ENCODE measurements at regions not wholly inside any gene's neighbourhood (a gene's known extent, or its start where the extent isn't known, plus 50 kb on each side); places are given as distances from the start of the nearest gene placed in this dataset.
"Not testable (repeated sequence)": the region's sequence is repeated elsewhere in the genome, so short reads cannot be mapped to it uniquely, and the experiment has no call there.

DNA sequence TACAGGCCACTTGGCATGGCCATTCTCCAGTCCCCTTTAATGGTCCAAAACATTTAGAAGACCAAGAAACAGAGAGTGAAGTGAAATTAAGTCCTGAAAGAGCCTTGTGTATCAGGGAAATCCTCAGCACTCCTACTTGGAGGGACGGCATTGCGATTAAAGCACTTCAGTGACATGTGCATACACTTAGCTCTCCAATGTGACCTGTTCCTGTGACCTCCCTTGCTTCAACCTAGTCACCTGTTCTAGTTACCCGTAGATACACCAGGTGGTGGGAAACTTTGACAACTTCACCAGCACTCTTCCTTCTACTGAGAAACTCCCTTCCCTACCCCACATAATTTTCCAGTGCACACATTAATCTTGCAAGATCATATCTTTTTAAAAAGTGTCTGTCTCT lies 785.3 kb downstream of the TTLL7 start:
- DNase-seq: not testable (repeated sequence)

DNA sequence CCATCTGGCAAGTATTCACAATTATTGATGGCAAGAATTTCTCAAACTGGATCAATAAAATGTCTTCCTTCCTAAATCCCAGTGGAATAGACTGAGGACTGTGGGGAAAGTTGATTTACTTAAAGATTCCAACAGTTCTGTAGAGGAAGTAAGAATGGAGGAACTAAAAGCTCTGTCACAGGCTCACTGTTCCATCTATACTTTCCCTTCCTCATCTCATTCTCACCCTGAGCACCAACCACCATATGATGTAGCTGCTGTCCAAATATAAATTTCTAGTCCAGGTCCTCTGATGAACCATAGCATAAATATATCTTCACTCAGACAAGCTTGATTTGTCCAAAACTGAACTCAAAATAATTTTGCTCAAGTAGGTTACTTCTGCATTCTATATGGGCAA lies 786.9 kb downstream of the TTLL7 start:
- not testable (repeated sequence) for DNase-seq

DNA sequence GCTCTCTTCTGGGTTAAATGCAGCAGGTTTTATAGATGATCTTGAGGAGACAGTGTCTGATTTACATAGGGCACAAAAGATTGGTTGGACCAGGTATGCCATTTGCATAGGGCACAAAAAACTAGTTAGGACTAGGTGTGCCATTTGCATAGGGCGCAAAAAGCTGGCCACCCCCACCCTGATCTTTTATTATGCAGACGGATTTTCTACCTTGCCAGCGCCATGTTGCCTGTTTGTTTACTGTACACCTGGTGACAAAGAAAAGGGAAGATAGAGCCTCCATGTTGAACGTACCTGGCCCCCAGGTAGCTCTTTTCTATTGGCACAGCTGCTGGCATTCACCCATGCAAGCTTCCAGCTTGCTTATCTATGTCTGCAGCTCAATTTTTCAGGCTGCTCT lies 790.4 kb downstream of the TTLL7 start:
- DNase-seq: not testable (repeated sequence)

DNA sequence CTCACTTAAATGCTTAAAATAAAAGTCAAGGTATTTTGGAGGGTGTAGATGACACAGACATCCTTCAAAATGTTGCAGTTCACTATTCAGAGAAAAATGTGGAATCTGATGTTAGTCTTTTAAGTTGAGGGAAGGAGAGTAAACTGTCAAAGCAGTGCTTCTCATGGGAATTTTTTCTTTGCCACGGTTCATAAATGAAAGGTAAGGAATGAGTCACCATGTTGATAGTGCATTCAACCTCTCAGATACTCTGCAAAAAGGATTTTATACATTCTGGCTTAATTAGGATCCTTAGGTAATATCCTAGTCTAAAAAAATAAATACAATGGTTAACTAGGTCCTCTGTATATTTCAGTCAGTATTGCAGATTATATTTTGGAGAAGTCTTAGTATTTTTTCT lies 804.3 kb downstream of the TTLL7 start:
- DNase-seq: not testable (repeated sequence)

DNA sequence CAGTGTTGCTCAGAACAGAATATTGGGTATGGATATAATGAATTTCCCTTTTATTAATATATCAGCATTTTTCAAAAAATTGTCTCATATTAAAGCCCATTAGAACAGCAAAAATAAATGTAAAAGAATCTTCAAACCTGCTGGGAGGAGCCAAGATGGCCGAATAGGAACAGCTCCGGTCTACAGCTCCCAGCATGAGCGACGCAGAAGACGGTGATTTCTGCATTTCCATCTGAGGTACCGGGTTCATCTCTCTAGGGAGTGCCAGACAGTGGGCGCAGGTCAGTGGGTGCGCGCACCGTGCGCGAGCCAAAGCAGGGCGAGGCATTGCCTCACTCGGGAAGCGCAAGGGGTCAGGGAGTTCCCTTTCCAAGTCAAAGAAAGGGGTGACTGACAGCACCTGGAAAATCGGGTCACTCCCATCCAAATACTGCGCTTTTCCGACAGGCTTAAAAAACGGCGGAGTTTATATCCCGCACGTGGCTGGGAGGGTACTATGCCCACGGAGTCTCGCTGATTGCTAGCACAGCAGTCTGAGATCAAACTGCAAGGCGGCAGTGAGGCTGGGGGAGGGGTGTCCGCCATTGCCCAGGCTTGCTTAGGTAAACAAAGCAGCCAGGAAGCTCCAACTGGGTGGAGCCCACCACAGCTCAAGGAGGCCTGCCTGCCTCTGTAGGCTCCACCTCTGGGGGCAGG lies 816.8 kb downstream of the TTLL7 start:
- not testable (repeated sequence) for DNase-seq

DNA sequence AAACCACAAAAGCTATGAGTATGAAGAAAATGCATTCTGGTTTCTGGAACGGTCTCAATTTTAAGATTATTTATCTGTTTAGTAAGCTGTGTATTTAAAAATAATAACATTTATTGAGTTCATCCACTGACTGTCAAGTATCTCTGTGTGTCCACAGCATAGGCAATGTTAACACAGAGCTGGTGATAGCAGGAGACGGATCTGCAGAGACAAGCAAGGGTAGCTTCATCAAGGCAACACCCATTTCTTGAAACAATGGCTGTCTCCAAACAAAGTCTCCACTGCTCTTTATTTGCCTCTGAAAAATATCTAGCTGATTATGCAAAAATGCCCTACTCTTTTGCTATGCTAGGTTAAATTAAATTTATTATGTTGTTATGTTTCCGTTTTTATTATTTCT lies 818.3 kb downstream of the TTLL7 start:
- DNase-seq: not testable (repeated sequence)

DNA sequence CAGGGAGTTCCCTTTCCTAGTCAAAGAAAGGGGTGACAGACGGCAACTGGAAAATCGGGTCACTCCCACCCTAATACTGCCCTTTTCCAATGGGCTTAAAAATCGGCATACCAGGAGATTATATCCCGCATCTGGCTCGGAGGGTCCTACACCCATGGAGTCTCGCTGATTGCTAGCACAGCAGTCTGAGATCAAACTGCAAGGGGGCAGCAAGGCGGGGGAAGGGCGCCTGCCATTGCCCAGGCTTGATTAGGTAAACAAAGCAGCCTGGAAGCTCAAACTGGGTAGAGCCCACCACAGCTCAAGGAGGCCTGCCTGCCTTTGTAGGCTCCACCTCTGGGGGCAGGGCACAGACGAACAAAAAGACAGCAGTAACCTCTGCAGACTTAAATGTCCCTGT lies 831.3 kb downstream of the TTLL7 start:
- not testable (repeated sequence) for DNase-seq

DNA sequence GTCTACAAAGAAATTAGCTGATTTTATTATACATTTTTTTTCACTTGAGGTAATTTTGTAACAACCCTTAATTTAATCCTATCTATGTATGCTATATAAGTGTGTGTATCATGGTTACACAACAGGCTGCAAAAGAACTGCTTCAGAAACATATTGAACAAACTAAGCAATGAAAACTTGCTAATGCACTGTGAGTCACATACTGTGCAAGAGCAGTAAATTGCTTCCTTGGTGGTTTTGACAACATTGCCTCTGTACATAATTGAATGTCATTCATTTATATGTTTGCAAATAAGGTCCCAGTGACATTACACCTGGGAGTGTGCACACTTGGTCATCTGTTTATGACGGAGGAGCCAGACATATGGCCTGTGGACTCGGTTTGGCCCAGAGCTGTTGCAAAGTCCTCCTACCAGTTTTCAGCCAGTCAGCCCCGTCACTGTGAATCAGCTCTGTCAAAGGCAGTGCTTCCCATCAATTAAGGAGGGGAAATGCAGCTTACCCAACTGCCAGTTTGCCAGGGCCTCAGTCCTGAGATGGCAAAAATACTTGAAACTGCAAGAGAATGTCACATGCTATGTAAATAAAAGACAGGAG lies 835.0 kb downstream of the TTLL7 start:
- not testable (repeated sequence) for DNase-seq

DNA sequence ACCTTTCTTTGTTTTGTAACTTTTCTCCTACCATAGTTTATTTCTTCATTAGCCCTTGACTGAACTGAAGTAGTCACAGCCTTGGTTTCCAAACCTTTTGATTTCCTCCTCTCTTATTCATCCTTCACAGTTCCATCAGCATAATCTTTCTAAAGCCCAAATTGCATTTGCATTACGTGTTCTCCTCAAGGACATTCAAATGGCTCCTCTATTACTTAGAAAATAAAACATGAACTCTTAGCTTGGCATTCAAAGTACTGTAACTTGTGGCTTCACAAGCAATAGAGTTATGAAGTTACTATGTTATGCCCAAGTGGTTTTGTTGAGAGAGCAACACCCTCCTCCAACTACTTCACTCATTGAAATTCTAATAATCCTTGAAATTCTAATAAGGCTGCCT lies 840.0 kb downstream of the TTLL7 start:
- not testable (repeated sequence) for DNase-seq

DNA sequence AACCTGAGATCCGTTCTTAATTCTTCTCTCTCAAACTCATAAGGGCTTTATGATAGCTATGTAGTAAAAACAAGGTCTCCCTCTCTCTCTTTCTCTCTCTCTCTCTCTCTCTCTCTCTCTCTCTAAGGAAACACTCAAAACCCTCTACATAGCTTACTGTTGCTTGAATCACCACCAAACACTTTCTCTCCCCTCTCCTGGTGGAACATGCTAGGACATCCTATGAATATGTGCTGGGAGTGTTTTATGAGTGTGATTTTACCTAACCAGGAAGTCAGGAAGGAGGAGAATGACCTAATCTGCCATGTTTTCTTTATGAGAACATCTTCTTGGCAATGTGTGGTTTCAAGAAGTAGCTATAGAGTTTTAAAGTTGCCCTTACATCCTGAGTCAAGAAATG lies 844.6 kb downstream of the TTLL7 start:
- not testable (repeated sequence) for DNase-seq

DNA sequence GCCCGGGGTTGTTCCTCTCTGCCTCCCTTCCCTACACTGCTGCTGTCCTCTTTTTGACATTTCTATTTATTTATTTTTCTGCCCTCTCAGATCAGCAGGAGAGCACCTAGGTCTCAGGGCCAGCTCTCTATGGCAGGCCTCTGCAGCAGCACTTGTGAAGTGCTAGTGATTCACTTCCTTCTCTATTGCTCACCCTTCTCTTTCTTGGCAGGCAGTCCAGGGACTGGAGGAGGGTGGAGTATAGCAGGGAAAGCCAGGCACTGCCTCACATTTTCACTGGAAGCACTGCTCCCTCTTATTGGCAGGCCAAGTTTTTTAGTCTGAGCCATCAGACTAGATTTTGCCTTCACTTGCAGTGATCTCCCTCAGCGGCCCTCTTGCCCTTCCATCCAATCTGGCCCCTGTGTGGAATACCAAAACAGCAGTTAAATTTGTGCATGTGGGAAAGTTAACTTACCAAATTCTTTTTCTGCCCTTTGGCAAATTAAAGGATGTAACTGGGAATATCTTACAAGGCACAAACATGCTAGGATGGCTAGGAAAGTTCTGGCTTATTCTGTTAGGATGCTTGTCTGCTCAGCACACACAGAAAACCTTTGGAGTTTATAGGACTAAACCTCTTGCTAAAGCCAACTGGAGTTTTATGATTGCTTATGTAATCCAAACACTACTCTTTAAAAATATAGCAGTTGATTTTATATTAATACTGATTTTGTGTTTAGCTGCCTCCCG lies 847.6 kb downstream of the TTLL7 start:
- DNase-seq: not testable (repeated sequence)

DNA sequence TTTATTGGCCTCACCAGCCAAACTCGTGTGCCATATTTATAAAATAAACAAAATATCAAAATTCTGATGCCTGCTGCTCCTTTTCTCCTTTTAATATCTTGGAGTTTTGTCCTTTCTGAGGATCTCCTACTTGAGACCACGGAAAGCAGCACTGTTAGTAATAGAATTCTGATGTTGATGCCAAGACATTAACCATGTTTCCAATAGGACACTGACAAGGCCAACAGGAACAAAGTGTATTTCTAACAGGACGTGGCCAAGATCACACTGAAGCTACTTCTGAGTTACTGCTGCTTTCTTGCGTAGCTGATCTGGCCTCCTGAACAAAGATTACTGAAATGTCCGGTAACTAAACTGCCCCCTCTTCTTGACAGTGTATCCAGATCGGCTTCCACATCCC lies 848.5 kb downstream of the TTLL7 start:
- DNase-seq: not testable (repeated sequence)

DNA sequence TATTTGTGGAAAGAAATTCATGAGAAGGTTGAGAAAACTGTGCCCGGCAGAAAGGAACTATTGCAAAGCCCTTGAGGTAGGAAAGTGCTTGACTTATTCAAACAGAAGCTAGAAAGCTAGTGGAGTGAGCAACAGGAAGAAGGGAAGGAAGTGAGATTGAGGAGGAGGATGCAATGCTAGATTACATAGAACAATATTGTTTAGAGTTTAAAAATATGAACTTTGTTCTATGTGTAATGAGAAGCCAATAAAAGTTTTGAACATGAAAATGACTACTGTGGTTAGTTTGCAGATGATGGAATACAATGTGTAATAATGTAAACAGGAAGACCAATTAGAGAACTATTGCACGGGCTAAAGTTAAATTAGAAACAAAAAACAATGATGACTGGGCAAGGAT lies 853.1 kb downstream of the TTLL7 start:
- DNase-seq: not testable (repeated sequence)

DNA sequence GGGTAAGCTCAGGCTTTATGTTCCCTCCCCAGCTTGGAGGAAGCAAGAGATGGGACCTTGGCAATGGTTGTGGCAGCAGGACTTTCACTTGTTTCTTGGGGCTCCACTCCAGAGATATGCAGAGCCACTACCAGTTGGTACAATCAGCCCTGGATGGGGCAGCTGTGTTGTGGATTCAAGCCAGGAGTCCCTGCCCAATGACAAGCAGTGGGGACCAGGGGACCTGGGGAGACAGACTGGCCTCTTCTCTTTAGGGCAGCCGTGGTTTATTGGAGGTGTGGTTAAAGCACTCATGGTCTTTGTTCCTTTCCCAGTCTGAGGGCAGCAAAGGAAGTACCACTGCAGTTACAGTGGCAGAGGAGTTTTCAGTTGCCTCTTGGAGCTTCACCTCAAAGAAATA lies 856.1 kb downstream of the TTLL7 start:
- DNase-seq: not testable (repeated sequence)

DNA sequence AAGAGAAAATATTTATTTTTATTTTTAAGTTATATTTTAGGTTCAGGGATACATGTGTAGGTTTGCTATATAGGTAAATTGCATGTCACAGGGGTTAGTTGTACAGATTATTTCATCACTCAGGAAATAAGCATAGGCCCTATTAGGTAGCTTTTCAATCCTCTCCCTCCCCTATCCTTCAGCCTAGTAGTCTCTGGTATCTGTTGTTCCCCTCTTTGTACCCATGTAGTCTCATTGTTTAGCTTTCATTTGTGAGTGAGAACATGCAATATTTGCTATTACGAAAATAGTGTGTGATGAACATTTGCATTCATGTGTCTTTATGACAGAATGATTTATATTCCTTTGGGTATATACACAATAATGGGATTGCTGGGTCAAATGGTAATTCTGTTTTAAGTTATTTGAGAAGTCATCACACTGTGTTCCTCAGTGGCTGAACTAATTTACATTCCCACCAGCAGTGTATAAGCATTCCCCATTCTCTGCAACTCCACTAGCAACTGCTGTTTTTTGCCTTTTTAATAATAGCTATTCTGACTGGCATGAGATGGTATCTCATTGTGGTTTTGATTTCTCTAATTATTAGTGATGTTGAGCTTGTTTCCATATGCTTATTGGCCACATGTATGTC lies 863.3 kb downstream of the TTLL7 start:
- not testable (repeated sequence) for DNase-seq

DNA sequence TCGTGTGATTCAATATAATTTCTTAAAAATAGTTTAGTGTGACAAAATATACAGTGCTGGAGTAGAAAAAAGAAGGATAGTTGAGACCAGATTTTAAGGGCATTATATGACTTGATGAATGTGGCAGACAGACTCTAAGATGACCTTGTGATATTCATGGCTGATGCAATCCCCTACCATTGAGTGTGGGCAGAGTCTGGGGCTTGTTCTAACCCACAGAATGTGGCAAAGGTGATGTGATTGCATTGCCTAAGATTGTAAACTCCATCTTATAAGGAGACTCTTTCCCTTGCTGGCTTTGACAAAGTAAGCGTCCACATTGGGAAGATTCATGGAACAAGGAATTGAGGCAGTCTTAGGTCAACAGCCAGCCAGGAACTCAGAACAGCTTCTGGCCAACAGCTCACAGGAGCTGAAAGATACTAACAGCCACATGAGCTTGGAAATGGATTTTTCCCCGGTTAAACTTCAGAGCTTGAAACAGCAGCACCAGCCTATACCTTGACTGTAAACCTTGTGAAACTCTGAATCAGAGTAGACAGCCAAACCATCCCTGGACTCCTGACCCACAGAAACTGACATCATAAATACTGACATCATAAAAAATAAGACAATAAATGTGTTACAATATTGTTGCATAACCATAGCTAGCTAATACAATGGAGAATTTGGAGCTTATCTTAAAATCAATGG lies 864.5 kb downstream of the TTLL7 start:
- DNase-seq: not testable (repeated sequence)

DNA sequence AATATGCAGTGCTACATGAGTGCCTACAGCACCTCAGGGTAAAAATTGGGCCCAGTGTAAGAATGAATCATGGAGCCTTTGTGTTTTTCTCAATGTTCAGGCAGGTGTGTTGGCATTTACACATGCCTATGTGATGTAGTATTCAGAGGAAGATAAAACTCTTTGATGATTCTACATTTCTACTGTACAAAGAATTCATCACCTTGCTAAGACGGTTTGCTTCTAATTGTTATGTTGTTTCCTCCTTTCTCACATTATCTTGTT lies 867.3 kb downstream of the TTLL7 start:
- DNase-seq: no peak

DNA sequence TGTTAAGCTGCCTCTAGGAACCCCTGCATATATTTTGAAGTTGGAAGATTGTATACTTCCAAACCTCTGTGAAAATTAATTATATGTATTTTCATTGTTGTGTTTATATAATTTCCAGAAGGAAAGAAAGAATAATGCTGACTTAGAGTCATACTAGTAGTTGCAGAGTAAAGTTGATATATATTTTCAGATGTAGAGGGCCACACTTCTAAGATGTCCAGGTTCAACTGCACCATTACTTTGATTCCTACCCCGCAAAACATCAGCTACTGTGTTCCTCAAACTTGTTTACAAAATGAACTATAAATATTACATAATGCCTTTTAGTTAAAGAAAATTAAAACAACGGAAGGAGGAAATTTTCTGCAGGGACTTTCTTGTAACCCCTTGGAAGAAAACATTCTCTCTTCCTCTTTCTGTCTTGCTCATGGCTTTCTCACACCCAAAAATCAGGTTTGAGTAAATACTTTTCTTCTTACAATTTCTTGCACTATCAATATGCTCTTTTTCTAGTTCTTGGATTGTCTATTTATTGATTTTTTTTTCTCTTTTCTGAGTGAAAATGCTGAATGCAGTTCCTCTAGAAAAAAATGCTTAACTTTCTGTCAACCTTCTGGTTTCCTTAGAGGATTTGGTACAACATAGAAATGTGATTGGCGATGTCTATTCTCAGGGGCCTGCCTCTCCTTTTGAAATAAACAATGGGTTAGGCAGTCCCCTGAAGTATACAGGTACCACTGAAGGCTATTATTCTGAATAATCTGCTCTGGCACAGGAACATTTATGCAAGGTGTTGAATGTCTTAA lies 867.8 kb downstream of the TTLL7 start:
- DNase-seq: no peak

DNA sequence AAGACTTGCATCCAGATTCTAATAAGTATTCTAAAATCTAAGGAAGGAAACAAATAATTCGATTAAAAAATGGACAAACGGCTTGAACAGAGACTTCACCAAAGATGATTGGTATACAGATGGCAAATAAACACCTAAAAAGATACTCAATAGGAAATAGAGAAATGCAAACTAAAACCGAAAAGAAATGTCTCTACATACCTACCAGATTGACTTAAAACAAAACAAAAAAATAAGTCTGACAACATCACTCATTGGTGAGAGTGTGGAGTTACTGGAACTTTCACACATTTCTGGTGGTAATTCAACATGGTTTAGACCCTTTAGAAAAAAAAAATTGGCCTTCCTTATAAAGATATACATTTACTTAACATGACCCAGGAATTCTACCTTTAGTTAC lies 869.8 kb downstream of the TTLL7 start:
- DNase-seq: no peak

DNA sequence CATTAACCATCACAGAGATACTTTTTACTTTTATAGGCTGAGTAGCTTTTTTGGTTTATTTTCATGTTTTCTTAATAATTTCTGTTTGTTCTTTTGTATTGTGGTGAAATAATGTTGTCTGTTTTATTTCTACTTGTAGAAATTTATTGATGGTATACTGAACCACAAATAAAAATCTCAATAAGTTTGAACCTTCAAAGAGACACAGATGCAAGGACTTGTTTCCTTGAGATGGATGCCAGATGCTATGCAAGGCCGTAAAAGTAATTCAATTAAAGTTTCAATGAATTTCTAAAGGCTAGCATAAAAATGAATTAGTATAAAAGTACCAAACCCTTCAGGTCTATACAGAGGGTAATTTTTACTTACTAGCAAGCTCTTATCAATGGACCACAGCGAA lies 873.5 kb downstream of the TTLL7 start:
- DNase-seq: no peak

DNA sequence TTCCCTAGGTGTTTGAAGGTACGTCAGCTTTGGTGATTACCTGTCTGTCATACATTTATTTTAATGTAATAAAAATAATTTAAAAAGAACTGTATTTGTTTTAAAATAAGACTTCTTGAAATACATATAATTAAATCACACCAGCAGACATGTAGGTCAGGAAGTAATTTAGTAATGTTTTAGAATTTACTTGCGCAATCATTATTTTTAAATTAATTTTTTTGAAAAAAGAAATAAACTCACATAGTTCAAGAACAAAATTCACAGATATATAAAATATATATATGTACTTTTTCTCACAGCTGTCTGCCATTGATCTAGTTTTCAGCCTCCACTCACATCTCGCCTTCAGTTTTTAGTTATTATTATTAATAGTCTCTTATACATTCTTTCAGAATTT lies 875.9 kb downstream of the TTLL7 start:
- no peak for DNase-seq

DNA sequence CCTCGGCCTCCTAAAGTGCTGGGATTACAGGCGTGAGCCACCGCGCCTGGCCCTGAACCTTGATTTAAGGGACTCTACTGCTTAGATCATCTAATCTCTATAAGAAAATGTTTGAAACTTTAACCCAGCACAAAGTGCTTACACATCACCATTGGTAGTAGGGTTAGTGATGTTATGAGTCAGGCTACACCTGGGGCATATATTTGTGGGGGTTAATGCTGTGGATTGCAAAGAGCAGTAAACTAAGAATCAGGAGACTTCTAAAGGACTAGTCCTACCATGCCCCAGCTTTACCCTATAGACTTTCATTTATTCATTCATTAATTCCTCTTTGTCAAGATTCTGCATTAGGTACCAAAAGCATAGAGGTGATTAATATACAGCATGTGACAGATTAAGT lies 880.5 kb downstream of the TTLL7 start:
- no peak for DNase-seq

Measured in NCI-H2107 (cell line).